Calu3 (cell line): ENCODE measurements at regions not wholly inside any gene's neighbourhood (a gene's known extent, or its start where the extent isn't known, plus 50 kb on each side); places are given as distances from the start of the nearest gene placed in this dataset.

ENCODE experiments used
- BruUV-seq: library from RNA; stranded (reverse); fragments of 400-500 nt; replicated peaks from 2 replicates; lab custom pipeline; 2021; lab: Mats Ljungman, UMichigan
- CTCF ChIA-PET: fragments of 300-600 bp; sonication (Branson Sonifier 250); formaldehyde crosslinking; loops from one replicate; lab custom pipeline; 2022; ENCODE audit warnings: antibody characterized with exemption; lab: Charles Lee
- DNase-seq: peaks from one replicate; pipeline ENCODE4 v3.0.0; 2022
- H3K27ac Mint-ChIP-seq: one replicate; pipeline ENCODE4 v1.8.0; 2022; ENCODE audit warnings: mixed read lengths; ENCODE audit not compliant: unreplicated experiment
- H3K27me3 Mint-ChIP-seq: one replicate; pipeline ENCODE4 v1.8.0; 2022; ENCODE audit warnings: mixed read lengths; ENCODE audit not compliant: unreplicated experiment
- H3K36me3 Mint-ChIP-seq: one replicate; pipeline ENCODE4 v1.8.0; 2022; ENCODE audit warnings: mild to moderate bottlenecking, moderate library complexity, mixed read lengths; ENCODE audit not compliant: insufficient read depth, unreplicated experiment
- H3K4me1 Mint-ChIP-seq: one replicate; pipeline ENCODE4 v1.8.0; 2022; ENCODE audit warnings: mild to moderate bottlenecking, low read depth, mixed read lengths; ENCODE audit not compliant: unreplicated experiment
- H3K4me3 Mint-ChIP-seq: one replicate; pipeline ENCODE4 v1.8.0; 2022; ENCODE audit warnings: mild to moderate bottlenecking, low read depth, moderate library complexity, mixed read lengths; ENCODE audit not compliant: unreplicated experiment
- H3K9me3 Mint-ChIP-seq: one replicate; pipeline ENCODE4 v1.8.0; 2022; ENCODE audit warnings: low read depth, mixed read lengths; ENCODE audit not compliant: unreplicated experiment
- CTCF ChIP-seq: fragments of 200-600 bp; IDR thresholded peaks from one replicate; pipeline ENCODE4 v1.8.0; 2022; ENCODE audit warnings: antibody characterized with exemption; ENCODE audit not compliant: unreplicated experiment
- intact Hi-C: fragments of 100-400 bp; cut with micrococcal nuclease; formaldehyde crosslinking; loops from one replicate; pipeline ENCODE4 v1.10.0; 2022; ENCODE audit not compliant: unreplicated experiment

- DNase-seq = no peak
- no peak for TF ChIP-seq CTCF
- intact Hi-C loops = no loop called here
- BruUV-seq = no TSS peak
- CTCF ChIA-PET = no interaction called here
- H3K4me3 Mint-ChIP-seq = no peak overlapping the region
- no peaks in the 10 kb centered on the region for H3K4me1 Mint-ChIP-seq
- H3K27me3 Mint-ChIP-seq = no peaks in the 10 kb centered on the region
- H3K27ac Mint-ChIP-seq = no peak overlapping the region
- no peaks in the 10 kb centered on the region for H3K36me3 Mint-ChIP-seq
- H3K9me3 Mint-ChIP-seq = peaks cover 5% of the 10 kb centered on the region
These were observed 477.9 kb upstream of the KIF2B start for GRCh38 chr17:53344778-53345177.

- intact Hi-C loops = no loop called here
- H3K27ac Mint-ChIP-seq = no peak overlapping the region
- no peaks in the 10 kb centered on the region for H3K4me1 Mint-ChIP-seq
- CTCF ChIA-PET = no interaction called here
- TF ChIP-seq CTCF = no peak
- no peak for DNase-seq
- no peaks in the 10 kb centered on the region for H3K27me3 Mint-ChIP-seq
- peaks cover 9% of the 10 kb centered on the region for H3K9me3 Mint-ChIP-seq
- no peaks in the 10 kb centered on the region for H3K36me3 Mint-ChIP-seq
- no TSS peak for BruUV-seq
- no peak overlapping the region for H3K4me3 Mint-ChIP-seq
These were observed 486.4 kb upstream of the KIF2B start for GRCh38 chr17:53336281-53336680.

GRCh38 chr17:53335443-53335842, 487.3 kb upstream of the KIF2B start:
- no peak for DNase-seq
- Mint-ChIP-seq H3K4me1 (no peaks in the 10 kb centered on the region), H3K4me3 (no peak overlapping the region), H3K36me3 (no peaks in the 10 kb centered on the region), H3K27me3 (no peaks in the 10 kb centered on the region), H3K9me3 (peaks cover 4% of the 10 kb centered on the region), H3K27ac (no peak overlapping the region)
- intact Hi-C loops = no loop called here
- CTCF ChIA-PET = no interaction called here
- no TSS peak for BruUV-seq
- no peak for TF ChIP-seq CTCF

GRCh38 chr17:53330756-53331155, 492.0 kb upstream of the KIF2B start:
- intact Hi-C loops = no loop called here
- no TSS peak for BruUV-seq
- no peaks in the 10 kb centered on the region for H3K4me1 Mint-ChIP-seq
- H3K27ac Mint-ChIP-seq = no peak overlapping the region
- no peak for DNase-seq
- H3K36me3 Mint-ChIP-seq = no peaks in the 10 kb centered on the region
- no peak overlapping the region for H3K4me3 Mint-ChIP-seq
- CTCF ChIA-PET = no interaction called here
- H3K9me3 Mint-ChIP-seq = no peaks in the 10 kb centered on the region
- no peak for TF ChIP-seq CTCF
- H3K27me3 Mint-ChIP-seq = no peaks in the 10 kb centered on the region

- CTCF ChIA-PET = no interaction called here
- Mint-ChIP-seq H3K27ac (no peak overlapping the region), H3K27me3 (no peaks in the 10 kb centered on the region), H3K4me3 (no peak overlapping the region), H3K4me1 (no peaks in the 10 kb centered on the region), H3K36me3 (no peaks in the 10 kb centered on the region), H3K9me3 (peaks cover 4% of the 10 kb centered on the region)
- DNase-seq = no peak
- TF ChIP-seq CTCF = no peak
- intact Hi-C loops = no loop called here
- no TSS peak for BruUV-seq
These were observed 501.1 kb upstream of the KIF2B start for GRCh38 chr17:53321651-53322050.
